ENCODE measurements at regions not wholly inside any gene's neighbourhood (a gene's known extent, or its start where the extent isn't known, plus 50 kb on each side); places are given as distances from the start of the nearest gene placed in this dataset.

GRCh38 chr7:133183042-133183794 lies 69.7 kb upstream of the EXOC4 start:
- TF ChIP-seq POLR2A (IDR thresholded peaks at IDR 0.05), result no peak
- TF ChIP-seq CTCF (IDR thresholded peaks at IDR 0.05), result no peak
